ENCODE measurements at regions not wholly inside any gene's neighbourhood (a gene's known extent, or its start where the extent isn't known, plus 50 kb on each side); places are given as distances from the start of the nearest gene placed in this dataset.

GRCh38 chr15:96042734-96043224, 287.7 kb upstream of the NR2F2 start:
- H3K27me3 Mint-ChIP-seq (ENCODE audit: low read depth) = peaks cover 73% of the 10 kb centered on the region
- ChIA-PET POLR2A (interaction anchor here (0.6 kb wide), 1 partner anchor 245 kb away, joined by 4 read pairs; no protein-coding TSS in a partner anchor), CTCF (no interaction called here)
- H3K27ac Mint-ChIP-seq = no peak overlapping the region
- no peaks in the 10 kb centered on the region for H3K9me3 Mint-ChIP-seq
- DNase-seq (ENCODE audit: low spot score) (no peak), ATAC-seq (no peak)
- H3K4me3 Mint-ChIP-seq = no peak overlapping the region
- peaks cover 3% of the 10 kb centered on the region for H3K4me1 Mint-ChIP-seq
- no peaks in the 10 kb centered on the region for H3K36me3 Mint-ChIP-seq
- TF ChIP-seq MYBL2 (CRISPR knock-in tag; IDR thresholded peaks at IDR 0.05) = no peak
- no peak for TF ChIP-seq TEAD1 (CRISPR knock-in tag; IDR thresholded peaks at IDR 0.05)
- TF ChIP-seq TCF7 (CRISPR knock-in tag; IDR thresholded peaks at IDR 0.05; ENCODE audit: low read depth) = no peak
- TF ChIP-seq SOX15 (CRISPR knock-in tag; IDR thresholded peaks at IDR 0.05) = no peak
- no peak for TF ChIP-seq SMAD3 (CRISPR knock-in tag; IDR thresholded peaks at IDR 0.05; ENCODE audit: borderline replicate concordance)
- no peak for TF ChIP-seq FOXP1 (CRISPR knock-in tag; IDR thresholded peaks at IDR 0.05; ENCODE audit: borderline replicate concordance)
- no peak for TF ChIP-seq AR (CRISPR knock-in tag; IDR thresholded peaks at IDR 0.05)
- TF ChIP-seq EMX1 (CRISPR knock-in tag; IDR thresholded peaks at IDR 0.05) = no peak
- TF ChIP-seq E2F4 (CRISPR knock-in tag; IDR thresholded peaks at IDR 0.05; ENCODE audit: borderline replicate concordance, low read depth) = no peak
- no peak for TF ChIP-seq USF1 (CRISPR knock-in tag; IDR thresholded peaks at IDR 0.05)
- no peak for TF ChIP-seq ARID4B (CRISPR knock-in tag; IDR thresholded peaks at IDR 0.05; ENCODE audit: borderline replicate concordance)
- no peak for TF ChIP-seq TP53 (CRISPR knock-in tag; IDR thresholded peaks at IDR 0.05)
- TF ChIP-seq ELF4 (CRISPR knock-in tag; IDR thresholded peaks at IDR 0.05; ENCODE audit: low read depth) = no peak
- TF ChIP-seq ATF6 (CRISPR knock-in tag; IDR thresholded peaks at IDR 0.05) = no peak
- TF ChIP-seq PREB (CRISPR knock-in tag; IDR thresholded peaks at IDR 0.05; ENCODE audit: borderline replicate concordance) = no peak
- TF ChIP-seq ZBTB21 (CRISPR knock-in tag; IDR thresholded peaks at IDR 0.05; ENCODE audit: borderline replicate concordance) = no peak
- no peak for TF ChIP-seq GRHL2 (CRISPR knock-in tag; IDR thresholded peaks at IDR 0.05; ENCODE audit: insufficient replicate concordance, severe bottlenecking)
